ENCODE measurements at regions not wholly inside any gene's neighbourhood (a gene's known extent, or its start where the extent isn't known, plus 50 kb on each side); places are given as distances from the start of the nearest gene placed in this dataset.

- DNase-seq (ENCODE audit: low spot score) (no peak), ATAC-seq (no peak)
- H3K9me3 Mint-ChIP-seq, result peaks cover 72% of the 10 kb centered on the region
- H3K27me3 Mint-ChIP-seq (ENCODE audit: low read depth), result peaks cover 11% of the 10 kb centered on the region; the same call in 1 of the 2 replicates
- no peak overlapping the region for H3K4me3 Mint-ChIP-seq
- CTCF ChIA-PET, result no interaction called here
- TF ChIP-seq FOXP4 (CRISPR knock-in tag; IDR thresholded peaks at IDR 0.05) (no peak), ATF1 (CRISPR knock-in tag; IDR thresholded peaks at IDR 0.05) (no peak), IRF2 (CRISPR knock-in tag; IDR thresholded peaks at IDR 0.05; ENCODE audit: borderline replicate concordance, low read depth) (no peak), SOX15 (CRISPR knock-in tag; IDR thresholded peaks at IDR 0.05) (no peak), ESRRA (CRISPR knock-in tag; IDR thresholded peaks at IDR 0.05; ENCODE audit: borderline replicate concordance) (no peak), TP53 (CRISPR knock-in tag; IDR thresholded peaks at IDR 0.05) (no peak), MLX (CRISPR knock-in tag; IDR thresholded peaks at IDR 0.05) (no peak), TCF7 (CRISPR knock-in tag; IDR thresholded peaks at IDR 0.05; ENCODE audit: low read depth) (no peak), FOXK1 (CRISPR knock-in tag; IDR thresholded peaks at IDR 0.05) (no peak)
- TF ChIP-seq, protein P1, sequence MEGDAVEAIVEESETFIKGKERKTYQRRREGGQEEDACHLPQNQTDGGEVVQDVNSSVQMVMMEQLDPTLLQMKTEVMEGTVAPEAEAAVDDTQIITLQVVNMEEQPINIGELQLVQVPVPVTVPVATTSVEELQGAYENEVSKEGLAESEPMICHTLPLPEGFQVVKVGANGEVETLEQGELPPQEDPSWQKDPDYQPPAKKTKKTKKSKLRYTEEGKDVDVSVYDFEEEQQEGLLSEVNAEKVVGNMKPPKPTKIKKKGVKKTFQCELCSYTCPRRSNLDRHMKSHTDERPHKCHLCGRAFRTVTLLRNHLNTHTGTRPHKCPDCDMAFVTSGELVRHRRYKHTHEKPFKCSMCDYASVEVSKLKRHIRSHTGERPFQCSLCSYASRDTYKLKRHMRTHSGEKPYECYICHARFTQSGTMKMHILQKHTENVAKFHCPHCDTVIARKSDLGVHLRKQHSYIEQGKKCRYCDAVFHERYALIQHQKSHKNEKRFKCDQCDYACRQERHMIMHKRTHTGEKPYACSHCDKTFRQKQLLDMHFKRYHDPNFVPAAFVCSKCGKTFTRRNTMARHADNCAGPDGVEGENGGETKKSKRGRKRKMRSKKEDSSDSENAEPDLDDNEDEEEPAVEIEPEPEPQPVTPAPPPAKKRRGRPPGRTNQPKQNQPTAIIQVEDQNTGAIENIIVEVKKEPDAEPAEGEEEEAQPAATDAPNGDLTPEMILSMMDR (IDR thresholded peaks at IDR 0.05), result no peak
- TF ChIP-seq, protein P2, sequence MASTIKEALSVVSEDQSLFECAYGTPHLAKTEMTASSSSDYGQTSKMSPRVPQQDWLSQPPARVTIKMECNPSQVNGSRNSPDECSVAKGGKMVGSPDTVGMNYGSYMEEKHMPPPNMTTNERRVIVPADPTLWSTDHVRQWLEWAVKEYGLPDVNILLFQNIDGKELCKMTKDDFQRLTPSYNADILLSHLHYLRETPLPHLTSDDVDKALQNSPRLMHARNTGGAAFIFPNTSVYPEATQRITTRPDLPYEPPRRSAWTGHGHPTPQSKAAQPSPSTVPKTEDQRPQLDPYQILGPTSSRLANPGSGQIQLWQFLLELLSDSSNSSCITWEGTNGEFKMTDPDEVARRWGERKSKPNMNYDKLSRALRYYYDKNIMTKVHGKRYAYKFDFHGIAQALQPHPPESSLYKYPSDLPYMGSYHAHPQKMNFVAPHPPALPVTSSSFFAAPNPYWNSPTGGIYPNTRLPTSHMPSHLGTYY (CRISPR knock-in tag; IDR thresholded peaks at IDR 0.05), result no peak
- POLR2A ChIA-PET, result no interaction called here
- peaks cover 52% of the 10 kb centered on the region for H3K36me3 Mint-ChIP-seq
- H3K27ac Mint-ChIP-seq, result no peak overlapping the region
- H3K4me1 Mint-ChIP-seq, result no peaks in the 10 kb centered on the region
Observed at GRCh38 chr4:12036450-12036849, 607.8 kb upstream of the HS3ST1 start.

DNA sequence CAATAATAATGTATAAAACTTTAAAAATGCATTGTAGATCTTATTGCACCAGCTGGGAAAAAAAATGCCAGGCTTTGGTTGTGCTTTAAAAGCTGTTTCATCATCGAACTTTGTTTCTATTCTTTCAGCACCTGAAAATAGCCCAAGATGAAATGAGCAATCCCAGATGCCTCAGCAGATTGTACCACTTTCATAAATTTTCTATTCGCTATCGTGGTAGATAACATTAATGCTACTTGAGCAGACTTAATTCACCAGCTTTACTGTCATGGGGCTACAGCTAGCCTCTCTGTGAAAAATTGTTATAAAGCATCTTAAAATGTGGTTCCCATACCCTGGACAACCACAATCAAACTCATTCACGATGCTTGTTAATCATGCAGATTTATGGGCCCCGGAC, 599.6 kb upstream of the HS3ST1 start:
- DNase-seq (ENCODE audit: low spot score) (no peak), ATAC-seq (no peak)
- Mint-ChIP-seq H3K27me3 (ENCODE audit: low read depth) (no peaks in the 10 kb centered on the region), H3K36me3 (peaks cover 5% of the 10 kb centered on the region), H3K4me1 (no peaks in the 10 kb centered on the region), H3K9me3 (peaks cover 37% of the 10 kb centered on the region), H3K27ac (no peak overlapping the region), H3K4me3 (no peak overlapping the region)
- POLR2A ChIA-PET, result no interaction called here
- TF ChIP-seq EMX1 (CRISPR knock-in tag; IDR thresholded peaks at IDR 0.05), result no peak
- no peak for TF ChIP-seq JUN (CRISPR knock-in tag; IDR thresholded peaks at IDR 0.05)
- TF ChIP-seq MXD4 (CRISPR knock-in tag; IDR thresholded peaks at IDR 0.05; ENCODE audit: borderline replicate concordance), result no peak
- TF ChIP-seq, protein P3, sequence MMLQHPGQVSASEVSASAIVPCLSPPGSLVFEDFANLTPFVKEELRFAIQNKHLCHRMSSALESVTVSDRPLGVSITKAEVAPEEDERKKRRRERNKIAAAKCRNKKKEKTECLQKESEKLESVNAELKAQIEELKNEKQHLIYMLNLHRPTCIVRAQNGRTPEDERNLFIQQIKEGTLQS (CRISPR knock-in tag; conservative IDR thresholded peaks at IDR 0.05), result no peak
- TF ChIP-seq, protein P1 (IDR thresholded peaks at IDR 0.05), result no peak
- TF ChIP-seq SOX15 (CRISPR knock-in tag; IDR thresholded peaks at IDR 0.05), result no peak
- no peak for TF ChIP-seq CBFB (CRISPR knock-in tag; IDR thresholded peaks at IDR 0.05; ENCODE audit: low read depth)
- TF ChIP-seq TEAD1 (CRISPR knock-in tag; IDR thresholded peaks at IDR 0.05), result no peak
- no peak for TF ChIP-seq TCF7 (CRISPR knock-in tag; IDR thresholded peaks at IDR 0.05; ENCODE audit: low read depth)
- TF ChIP-seq RELA (CRISPR knock-in tag; IDR thresholded peaks at IDR 0.05; ENCODE audit: borderline replicate concordance), result no peak
- TF ChIP-seq USF2 (CRISPR knock-in tag; IDR thresholded peaks at IDR 0.05), result no peak
- TF ChIP-seq JAZF1 (CRISPR knock-in tag; IDR thresholded peaks at IDR 0.05), result no peak
- TF ChIP-seq ZNF138 (CRISPR knock-in tag; conservative IDR thresholded peaks at IDR 0.05), result no peak
- CTCF ChIA-PET, result no interaction called here
